Bone marrow (tissue), 2 donors: ENCODE measurements at regions not wholly inside any gene's neighbourhood (a gene's known extent, or its start where the extent isn't known, plus 50 kb on each side); places are given as distances from the start of the nearest gene placed in this dataset.
"Not testable (repeated sequence)": the region's sequence is repeated elsewhere in the genome, so short reads cannot be mapped to it uniquely, and the experiment has no call there.

ENCODE experiments used
- DNase-seq, 2 donors: peaks; one replicate each; lab custom pipeline; 2025; lab: John Stamatoyannopoulos, UW

DNA sequence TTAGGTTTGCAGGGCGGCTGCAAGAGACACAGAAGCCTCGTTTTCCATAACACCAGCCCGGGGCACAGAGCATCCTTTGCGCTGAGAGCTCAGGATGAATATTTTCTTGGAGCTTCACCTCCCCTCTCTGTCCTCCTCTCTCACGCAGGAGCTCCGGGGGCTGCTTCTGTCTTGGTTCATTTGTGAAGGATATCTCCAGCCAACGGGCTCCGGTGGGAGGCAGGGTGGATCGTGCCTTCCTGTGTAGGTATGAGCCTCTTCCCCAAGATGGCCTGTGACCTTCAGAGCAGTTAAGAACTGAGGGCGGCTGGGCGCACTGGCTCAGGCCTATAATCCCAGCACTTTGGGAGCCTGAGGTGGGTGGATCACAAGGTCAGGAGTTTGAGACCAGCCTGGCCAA lies 319.0 kb upstream of the C1orf174 start:
- DNase-seq = no peak

DNA sequence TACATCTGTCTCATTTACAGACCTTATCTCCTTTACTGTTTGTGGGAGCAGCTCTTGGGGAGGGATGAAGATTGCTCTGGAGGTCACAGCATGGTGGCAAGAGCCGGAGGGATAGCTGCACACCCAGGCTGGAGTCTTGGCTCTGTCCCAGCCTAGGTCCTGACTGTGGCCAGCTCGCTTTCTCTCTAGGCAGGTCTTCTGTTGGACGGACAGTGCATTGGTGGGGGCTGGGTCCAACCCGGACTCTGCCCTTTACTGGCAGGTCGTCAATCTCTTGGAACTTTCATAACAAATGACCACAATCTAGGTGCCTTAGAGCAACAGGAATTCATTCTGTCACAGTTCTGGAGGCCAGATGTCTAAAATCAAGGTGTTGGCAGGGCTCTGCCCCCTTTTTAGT lies 319.8 kb upstream of the C1orf174 start:
- no peak for DNase-seq

DNA sequence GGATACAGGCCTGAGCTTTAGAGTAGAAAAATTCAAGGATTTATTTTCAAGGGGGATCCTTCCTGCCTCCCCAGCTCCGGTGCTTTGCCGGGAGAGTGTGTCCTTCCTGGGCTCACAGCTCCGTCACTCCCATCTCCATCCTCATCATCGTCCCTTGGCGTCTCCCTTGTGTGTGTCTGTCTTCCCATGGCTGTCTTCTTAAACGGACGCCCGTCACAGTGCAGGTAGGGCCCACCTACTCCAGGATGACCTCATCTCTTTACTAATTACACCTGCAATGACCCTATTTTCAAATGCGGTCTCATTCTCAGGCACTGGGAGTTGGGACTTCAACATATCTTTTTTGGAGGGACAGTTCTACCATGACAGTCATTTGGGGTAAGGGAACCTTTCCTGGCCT lies 320.3 kb upstream of the C1orf174 start:
- DNase-seq = no peak

DNA sequence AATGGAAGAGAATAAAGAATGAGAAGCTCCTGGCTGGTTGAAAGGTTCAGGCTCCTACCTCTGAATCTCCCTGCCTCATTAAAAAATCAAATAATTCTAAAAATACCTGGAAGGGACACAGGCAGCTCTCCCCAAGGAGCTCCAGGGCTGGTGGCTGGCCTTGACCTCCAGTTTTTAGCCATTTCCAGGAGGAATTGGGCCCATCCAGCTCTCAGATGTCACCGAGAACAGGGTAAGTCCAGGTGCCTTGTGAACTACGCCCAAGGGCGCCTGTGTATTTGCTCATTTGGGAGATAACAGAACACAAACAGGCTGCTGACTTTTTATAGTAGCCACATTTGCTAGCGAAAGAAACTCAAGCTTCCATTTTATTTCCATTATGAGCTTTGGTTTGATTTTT lies 321.0 kb upstream of the C1orf174 start:
- no peak for DNase-seq

DNA sequence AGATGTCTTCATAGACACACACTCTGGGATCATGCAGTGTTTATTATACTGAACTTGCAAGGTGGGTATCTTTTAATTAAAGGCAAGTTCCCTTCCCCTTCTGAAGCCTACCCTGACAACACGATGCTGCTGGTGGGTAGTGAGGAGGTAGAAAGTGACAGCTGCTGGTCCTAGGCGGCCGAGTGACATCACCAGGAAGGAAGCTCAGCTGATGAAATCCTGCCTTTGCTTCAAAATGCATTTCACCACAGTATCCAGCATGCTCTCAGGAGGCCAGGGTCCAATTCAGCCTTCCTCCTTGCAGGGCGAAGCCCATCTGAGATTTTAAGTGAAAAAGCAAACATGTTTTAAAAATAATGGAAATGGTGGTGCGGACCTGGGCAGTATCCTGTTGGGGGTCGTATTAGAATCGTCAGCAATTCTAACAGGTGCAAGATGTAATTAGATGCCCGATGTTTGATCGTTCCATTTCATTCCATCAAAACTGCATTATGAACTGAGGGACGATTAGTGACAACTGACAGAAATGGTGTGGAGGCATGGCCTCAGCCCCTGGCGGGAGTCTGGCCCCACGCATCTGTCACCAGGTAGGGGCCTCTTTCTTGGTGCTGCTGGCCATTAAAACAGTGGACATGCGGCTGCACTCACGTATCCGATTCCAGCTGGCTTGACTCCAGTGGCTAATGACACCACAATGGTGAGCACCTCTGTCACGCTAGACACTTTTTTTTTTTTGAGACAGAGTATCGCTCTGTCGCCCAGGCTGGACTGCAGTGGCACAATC lies 324.8 kb upstream of the C1orf174 start:
- no peak for DNase-seq

DNA sequence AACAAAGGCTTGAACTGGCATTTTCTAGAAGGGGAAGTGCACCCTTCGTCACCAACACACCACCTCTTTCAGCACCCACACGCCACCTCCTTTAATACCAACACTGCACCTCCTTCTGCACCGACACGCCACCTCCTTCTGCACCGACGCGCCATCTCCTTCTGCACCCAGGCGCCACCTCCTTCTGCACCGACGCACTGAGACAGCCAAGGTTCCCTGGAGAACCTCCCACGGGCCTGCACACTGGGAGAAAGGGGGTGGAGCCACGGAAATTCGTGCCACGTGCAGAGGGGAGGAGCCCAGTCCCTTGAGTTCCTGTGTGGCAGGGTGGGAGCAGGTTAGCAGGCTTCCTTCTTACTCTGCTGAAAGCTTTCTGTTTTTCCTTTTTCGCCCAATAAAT lies 327.9 kb upstream of the C1orf174 start:
- no peak for DNase-seq

DNA sequence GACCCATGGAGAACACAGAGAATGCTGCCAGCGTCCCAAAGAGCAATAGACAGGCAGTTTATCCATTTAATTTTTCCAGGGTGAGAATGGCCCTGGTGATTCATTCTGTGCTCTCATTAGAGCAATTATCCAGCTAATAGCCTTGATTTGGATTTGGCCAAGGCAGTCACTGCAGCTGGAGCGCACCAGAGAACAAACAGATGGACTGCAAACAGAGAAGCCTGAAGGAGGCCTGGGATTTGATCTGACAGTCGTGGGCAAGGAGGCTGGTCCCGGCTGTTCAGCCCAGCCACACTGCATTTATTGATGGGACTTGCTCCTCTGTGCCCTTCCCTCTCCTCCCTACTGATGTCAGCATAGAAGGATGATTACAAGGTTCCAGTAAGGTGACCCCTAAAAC lies 353.9 kb upstream of the C1orf174 start:
- no peak for DNase-seq

DNA sequence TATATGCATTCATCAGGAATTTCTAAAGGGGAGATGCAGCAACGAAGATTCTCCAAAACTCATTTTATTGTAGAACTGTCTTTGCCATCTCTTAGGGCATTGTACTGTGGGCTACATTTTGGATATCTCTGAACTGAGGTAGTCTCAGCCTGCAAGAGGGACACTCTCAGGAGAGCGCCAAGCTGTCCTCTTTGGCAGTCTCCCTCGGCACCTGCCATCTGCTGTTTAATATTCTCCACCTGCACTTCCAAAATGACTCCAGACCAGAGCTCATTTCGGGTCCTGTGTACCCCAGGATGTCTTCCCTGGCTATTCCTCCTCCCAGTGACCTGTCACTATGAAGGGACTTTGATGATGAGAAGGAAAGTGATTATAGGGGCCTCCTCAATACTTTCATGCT lies 356.3 kb upstream of the C1orf174 start:
- no peak for DNase-seq

DNA sequence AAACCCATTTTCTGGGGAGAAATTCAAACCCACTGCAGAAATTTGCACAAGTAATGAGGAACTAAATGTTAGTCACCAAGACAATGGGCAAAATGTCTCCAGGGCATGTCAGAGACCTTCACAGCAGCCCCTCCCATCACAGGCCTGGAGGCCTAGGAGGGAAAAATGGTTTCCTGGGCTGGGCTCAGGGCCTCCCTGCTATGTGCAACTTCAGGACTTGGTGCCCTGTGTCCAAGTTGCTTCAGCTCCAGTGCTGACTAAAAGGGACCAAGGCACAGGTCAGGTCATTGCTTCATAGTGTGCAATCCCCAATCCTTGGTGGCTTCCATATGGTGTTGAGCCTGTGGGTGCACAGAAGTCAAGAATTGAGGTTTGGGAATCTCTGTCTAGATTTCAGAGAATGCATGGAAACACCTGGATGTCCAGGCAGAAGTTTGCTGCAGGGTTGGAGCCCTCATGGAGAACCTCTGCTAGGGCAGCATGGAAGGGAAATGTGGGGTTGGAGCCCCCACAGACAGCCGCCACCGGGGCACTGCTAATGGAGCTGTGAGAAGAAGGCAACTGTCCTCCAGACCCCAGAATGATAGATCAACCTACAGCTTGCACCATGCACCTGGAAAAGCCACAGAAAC lies 358.2 kb upstream of the C1orf174 start:
- not testable (repeated sequence) for DNase-seq

DNA sequence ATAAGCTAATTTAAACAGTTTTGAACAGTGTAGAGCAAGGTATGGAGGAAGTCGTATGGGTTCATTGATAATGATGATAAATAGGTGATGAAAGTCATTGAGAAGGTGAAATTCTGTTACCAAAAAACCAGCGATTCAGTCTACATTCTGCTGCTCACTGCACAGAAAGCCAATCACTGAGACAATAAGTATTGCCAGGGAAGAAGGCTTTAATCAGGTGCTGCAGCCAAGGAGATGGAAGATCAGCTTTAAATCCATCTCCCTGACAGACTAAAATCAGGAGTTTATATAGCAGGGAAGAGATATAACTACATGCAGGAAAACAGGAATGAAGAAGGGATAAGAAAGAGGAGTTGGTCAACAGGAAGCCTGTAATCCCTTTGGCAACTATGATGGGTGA lies 361.3 kb upstream of the C1orf174 start:
- no peak for DNase-seq

DNA sequence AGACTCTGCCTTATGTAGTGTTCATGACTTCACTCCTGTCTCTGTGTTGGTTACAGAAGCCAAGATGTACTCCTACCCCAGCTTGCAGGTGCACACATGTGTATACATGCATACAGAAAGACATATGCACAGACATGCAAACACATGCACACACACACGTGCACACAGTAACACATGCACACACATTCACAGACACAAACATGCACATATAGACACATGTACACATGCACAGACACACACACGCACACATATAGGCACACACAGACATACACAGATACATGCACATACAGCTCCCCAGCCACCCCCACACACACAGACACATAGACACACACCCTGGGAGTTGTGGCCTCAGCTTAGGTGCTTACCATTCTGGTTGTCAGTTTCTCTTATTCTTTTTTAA lies 362.6 kb upstream of the C1orf174 start:
- DNase-seq = no peak

DNA sequence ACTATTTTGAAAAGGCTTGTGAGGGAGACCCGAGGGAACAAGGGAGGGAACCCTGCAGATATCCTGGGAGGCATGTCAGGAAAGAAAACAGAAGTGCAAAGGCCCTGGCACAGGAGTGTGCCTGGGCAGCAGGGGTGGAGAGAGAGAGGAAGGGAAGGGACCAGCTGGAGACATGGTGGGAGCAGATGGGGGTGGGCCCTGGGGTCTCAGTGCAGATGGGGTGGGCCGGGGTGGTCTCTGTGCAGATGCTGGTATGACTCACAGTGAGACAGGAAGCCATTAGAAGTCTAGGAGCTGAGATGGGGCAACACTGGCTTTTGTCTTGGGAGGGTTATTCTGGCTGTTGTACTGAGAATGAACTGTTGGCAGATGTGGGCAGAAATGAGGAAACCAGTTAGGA lies 363.6 kb upstream of the C1orf174 start:
- DNase-seq = no peak

DNA sequence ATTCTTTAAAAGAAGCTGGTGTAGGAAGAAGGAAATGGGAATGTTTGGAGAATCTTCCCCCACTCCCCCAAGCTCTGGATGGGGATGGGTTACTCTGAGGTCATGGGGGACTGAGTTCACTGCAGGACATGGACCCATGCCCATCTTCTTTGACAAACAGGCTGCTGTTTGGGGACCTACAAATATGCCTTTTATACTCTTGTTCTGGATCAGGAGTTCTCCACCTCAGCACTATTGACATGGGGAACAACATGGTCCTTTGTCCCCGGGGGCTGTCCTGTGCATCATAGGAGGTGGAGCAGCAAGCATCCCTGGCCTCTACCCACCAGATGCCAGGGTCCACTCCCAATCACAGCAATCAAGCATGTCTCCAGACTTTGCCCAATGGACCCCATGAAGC lies 365.8 kb upstream of the C1orf174 start:
- no peak for DNase-seq

DNA sequence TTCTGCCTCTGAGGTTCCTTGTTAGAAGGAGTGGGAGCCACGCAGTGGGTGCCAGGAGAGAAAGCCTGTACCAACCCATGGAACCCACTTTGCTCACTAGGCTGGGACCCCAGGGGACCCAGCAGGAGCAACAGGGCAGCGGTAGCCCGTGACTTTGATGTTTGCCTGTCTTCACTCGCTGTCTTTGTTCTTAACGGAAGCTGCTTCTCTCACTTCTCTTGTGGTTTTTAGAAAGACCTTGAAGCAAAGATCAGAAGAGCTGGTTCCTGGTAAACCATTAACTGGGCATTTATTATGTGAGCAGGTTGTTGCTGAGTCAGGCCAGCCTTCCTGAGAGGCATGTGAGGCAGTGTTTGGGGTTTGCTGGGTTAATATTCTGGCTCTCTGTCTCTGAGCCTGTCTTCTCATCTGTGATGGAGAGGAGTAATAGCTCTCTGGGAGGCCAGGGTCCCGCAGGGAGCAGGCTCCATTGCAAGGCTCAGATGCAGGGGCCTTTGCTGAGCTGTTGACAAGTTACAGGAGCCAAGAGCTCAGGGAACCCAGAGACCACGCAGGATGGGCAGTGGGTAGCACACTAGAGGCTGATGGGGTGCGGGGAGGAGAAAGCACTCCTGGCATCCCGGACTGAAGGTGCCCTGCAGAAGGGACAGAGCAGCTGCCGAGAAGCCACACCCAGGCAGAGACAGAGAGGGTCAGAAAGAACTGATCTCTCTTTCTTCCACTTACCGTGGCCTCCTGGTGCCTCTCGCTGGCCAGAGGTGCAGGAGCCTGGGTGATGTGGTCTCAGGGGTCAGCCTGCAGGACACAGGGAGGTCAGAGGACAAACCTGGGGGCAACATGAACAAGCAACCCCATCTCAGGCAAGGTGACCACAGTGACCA lies 367.5 kb upstream of the C1orf174 start:
- DNase-seq = no peak

DNA sequence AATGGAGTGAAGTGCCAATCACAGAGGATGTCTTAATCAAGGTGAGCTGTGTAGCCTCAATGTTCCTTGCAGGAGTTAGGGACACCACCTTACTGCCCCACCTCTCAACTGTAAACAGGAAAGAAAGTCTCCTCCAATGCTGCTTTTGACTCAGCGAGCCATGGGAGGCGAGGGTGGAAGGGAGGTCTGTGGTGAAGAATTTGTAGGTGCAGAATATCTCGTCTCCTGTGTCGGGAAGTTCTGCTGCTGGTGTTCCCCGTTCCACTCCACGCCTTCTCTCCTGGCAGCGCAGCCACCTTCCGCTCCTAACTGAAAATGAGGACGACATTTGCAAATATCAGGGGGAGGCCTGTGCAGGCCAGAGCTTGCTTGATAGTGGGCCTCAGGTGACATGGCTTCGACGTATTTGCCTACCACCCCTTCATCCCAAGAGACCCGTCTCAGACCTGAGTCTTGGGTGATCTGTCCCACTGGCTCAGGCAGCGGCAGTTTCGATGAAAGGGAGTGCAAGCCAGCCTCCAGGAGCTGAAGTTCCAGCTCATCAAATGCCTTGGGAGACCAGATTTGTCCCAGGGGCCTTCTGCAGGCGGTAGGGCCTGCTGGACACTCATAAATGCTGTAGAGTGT lies 368.3 kb upstream of the C1orf174 start:
- no peak for DNase-seq

DNA sequence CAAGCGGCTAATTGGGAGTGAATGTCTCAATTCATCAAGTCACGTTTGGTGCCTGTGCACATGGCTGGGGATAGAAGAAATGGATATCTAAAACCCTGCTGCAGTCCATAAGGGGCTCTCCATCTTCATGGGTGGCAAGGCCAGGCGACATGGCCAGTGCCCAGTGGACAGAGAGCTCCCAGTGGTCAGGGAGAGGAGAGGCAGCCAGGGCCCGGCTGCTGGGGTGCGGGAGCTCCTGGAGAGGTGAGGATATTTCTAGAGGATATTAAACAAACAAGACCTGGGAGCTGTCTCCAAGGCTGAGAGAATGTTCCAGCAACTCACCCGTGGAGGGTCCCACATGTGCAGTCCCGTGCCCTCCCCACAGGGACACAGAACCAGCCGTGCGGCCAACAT lies 368.8 kb upstream of the C1orf174 start:
- no peak for DNase-seq

DNA sequence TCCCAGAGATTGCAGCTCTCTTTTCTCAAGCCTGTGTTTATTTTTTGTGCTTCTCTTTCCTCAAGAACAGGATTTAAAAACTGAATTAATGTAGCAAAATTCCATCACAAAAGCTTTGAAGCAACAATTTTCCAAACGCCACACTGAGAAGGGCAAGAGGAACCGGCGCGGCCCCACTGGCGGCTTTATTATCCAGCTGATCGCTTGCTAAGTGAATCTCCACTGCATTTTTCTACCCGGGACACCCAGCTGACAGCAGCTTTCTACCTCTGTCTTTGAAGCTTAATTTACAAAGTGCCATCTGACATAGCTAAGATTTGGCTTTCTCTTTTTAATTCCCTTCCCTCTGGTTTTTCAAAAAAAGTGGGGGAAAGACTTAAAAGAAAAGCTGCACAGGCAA lies 369.3 kb upstream of the C1orf174 start:
- no peak for DNase-seq

DNA sequence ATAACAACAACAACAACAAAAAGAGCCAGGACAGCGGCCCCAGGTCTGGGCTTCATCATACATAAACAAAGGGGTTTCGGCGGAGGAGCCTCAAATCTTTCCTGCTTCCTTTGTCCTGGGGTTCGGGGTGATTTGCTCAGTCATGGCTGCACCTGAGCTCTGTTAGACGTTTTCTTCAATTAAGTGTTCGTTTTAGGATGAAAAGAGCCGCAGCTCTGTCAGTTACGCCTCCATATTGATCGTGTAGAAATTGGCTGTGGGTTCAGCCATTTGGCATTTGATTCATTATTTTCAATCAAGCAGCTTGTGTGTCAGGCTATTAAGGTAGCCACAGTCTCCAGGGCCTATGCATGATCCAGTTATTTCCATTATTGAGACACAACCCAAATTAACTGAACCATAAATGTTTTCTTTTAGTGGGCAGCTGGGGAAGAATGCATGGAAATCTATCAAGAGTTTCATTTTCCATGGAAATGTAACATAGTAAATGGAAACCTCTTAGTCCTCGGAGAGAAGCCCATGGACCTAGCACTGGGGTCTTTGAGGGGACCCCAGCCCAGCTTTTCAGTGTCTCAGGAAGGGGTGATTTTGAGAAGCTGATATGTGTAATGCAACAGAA lies 370.0 kb upstream of the C1orf174 start:
- no peak for DNase-seq

DNA sequence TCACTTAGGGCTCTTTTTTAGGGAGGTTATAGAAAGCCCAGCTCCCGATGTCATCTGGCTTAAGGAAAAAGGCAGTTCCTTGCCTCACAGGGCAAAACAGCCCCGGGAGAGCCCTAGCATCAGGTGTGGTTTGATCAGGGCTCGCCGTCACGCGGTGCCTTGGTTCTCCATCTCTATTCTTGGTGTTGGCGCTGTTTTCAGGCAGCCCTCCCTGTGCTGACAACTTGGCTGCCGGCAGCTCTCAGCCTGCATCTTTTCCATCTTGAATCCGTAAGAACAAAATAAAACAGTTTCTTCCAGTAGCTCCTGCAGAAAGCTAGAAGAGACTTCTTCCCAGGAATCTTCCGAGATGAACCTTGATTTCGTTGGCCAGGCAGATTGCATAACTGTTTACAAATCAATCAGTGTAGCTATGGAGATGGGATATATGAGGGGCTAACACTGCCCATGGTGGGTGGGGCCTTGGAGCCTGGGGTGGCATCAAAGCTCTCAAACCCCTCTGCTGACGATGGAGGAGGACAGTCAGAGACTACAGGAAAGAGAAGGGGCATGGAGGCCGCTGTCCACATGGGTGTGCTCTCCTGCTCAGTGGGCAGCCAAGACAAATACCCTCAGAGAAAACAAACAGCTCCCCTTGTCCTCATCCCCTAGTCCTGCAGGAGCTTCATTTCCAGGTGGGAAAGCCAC lies 370.7 kb upstream of the C1orf174 start:
- no peak for DNase-seq

DNA sequence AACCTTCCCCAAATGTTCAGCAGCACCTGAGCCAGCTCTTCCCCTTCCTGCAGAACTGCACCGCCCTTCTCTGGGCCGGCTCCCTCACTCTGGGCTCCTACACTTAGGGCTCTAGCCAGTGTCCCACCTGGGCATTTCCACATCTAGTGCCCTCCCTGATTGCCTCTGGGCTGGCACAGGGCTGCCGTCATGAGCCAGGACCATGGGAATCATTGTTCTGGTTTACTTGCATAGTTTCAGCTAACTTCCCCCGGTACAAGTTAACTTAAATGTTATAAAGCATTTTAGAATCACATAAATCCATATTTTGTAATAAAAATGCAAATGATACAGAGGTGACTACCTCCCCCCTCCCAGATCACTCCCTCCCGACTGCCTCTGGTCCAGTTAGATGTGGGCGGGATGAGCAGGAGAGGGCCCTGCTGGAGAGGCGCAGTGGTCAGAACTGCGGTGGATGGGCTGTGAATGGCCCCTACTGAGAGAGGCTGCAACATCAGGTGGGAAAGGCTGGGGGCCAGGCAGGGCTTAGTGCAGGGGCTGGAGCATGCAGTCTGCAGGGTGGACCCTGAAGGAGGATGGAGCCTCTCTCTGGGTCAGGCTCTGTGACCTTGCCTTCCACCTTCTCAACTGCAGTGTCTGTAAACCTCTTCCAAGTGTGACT lies 371.4 kb upstream of the C1orf174 start:
- no peak for DNase-seq

DNA sequence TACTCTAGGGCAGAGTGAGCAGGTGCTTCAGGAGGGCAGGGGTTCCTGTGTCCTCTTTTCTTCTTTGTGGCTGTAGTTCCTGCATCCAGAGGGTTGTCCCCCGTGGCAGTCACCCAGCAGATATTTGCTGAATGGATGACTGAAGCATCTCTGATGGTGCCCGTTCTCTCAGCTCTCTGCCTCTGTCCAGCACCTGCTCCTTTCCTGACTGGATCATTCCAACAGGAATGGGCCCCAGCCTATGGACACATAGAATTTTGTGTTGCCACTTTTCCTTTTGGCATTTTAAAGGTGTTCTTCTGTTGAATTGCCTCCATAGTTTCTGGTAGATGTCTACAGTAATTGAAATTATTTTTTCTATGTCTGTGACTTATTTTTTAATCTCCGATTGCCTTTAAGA lies 372.5 kb upstream of the C1orf174 start:
- no peak for DNase-seq
